DND-41 (cell line): ENCODE measurements at regions not wholly inside any gene's neighbourhood (a gene's known extent, or its start where the extent isn't known, plus 50 kb on each side); places are given as distances from the start of the nearest gene placed in this dataset.

Source experiments
- ATAC-seq: fragments of 200-7000 bp; cut with Tn5 transposase; 3 replicates; pipeline ENCODE4 v1.9.1; 2021; ENCODE audit warnings: low read depth; ENCODE audit not compliant: insufficient read depth
- DNase-seq: peaks from one replicate; pipeline ENCODE4 v3.0.0-alpha.2; 2020
- H2AFZ ChIP-seq: 2 replicates; pipeline ENCODE4 v1.6.0; 2012; ENCODE audit warnings: low read depth, low read length
- H3K27ac ChIP-seq: 2 replicates; pipeline ENCODE4 v1.5.1; 2012; ENCODE audit warnings: low read length, inconsistent platforms
- H3K27me3 ChIP-seq: fragments of 200-600 bp; sonication (generic); 2 replicates; pipeline ENCODE4 v1.6.0; 2012; ENCODE audit warnings: low read length, mild to moderate bottlenecking, inconsistent platforms; ENCODE audit not compliant: insufficient read depth, poor library complexity
- H3K36me3 ChIP-seq: 2 replicates; pipeline ENCODE4 v1.5.1; 2012; ENCODE audit warnings: low read length, inconsistent platforms; ENCODE audit not compliant: insufficient read depth
- H3K4me1 ChIP-seq: 2 replicates; pipeline ENCODE4 v1.5.1; 2012; ENCODE audit warnings: mild to moderate bottlenecking, low read length; ENCODE audit not compliant: insufficient read depth
- H3K4me2 ChIP-seq: 2 replicates; pipeline ENCODE4 v1.6.0; 2012; ENCODE audit warnings: mild to moderate bottlenecking, moderate library complexity, low read length, inconsistent platforms; ENCODE audit not compliant: insufficient read depth
- H3K4me3 ChIP-seq, 2 experiments: fragments of 200-600 bp in 1 of 2; shearing (Covaris generic) in 1 of 2; 2 replicates each; pipeline ENCODE4 v1.5.1; 2012 to 2016; ENCODE audit warnings: inconsistent platforms in 2 of 2, low read length in 2 of 2, mild to moderate bottlenecking in 2 of 2, low read depth in 1 of 2, moderate library complexity in 1 of 2
- H3K79me2 ChIP-seq: 2 replicates; pipeline ENCODE4 v1.6.0; 2012; ENCODE audit warnings: low read length, inconsistent platforms; ENCODE audit not compliant: insufficient read depth
- H3K9ac ChIP-seq: 2 replicates; pipeline ENCODE4 v1.6.0; 2012; ENCODE audit warnings: low read depth, mild to moderate bottlenecking, inconsistent platforms, low read length, moderate library complexity
- H3K9me3 ChIP-seq: 2 replicates; pipeline ENCODE4 v1.5.1; 2012; ENCODE audit warnings: low read length, moderate library complexity, mild to moderate bottlenecking, inconsistent platforms; ENCODE audit not compliant: insufficient read depth, severe bottlenecking
- H4K20me1 ChIP-seq: 2 replicates; pipeline ENCODE4 v1.6.0; 2012; ENCODE audit warnings: low read length; ENCODE audit not compliant: insufficient read depth
- EZH2 ChIP-seq: IDR thresholded peaks from 3 replicates; pipeline ENCODE4 v1.6.1; 2012; ENCODE audit warnings: borderline replicate concordance, low read depth, mild to moderate bottlenecking, moderate library complexity, low read length, inconsistent platforms; ENCODE audit not compliant: severe bottlenecking
- TF ChIP-seq, protein P1 (sequence below): IDR thresholded peaks from 2 replicates; pipeline ENCODE4 v1.5.1; 2012; ENCODE audit warnings: borderline replicate concordance, low read length, moderate library complexity, mild to moderate bottlenecking; ENCODE audit not compliant: poor library complexity, severe bottlenecking; ENCODE audit errors: extremely low read depth

DNA sequence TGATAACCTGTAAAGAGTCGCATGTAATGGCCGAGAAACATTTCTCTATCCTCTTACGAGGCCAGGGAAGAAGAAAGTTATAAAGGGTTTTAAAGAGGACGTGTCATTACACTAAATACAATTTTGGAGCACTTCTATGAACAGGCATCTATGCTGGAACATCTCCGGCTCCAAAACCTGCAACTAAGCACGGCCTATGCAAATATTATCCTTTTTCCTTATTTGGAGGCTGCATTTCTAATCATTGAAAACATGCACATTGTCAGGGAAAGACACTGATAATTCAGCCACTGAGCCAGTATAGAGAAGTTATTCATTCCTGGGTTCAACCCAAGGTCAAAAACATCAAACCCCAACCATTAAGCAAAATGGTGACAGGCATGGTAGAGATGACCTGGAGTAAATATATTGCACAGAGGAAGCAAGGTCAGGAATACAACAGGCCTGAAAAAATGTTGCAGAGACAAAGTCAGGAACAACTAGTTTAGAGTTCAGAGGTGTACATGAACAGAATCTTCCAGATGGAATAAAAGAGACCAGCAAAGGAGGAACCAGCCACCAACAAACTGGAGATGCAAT is 674.1 kb downstream of the NR2F1-AS1 start:
- Histone ChIP-seq H3K4me1 (no peaks in the 10 kb centered on the region), H3K4me2 (no peak overlapping the region), H2AFZ (no peak overlapping the region), H3K27ac (no peak overlapping the region), H3K79me2 (no peaks in the 10 kb centered on the region), H3K9me3 (no peaks in the 10 kb centered on the region), H3K9ac (no peak overlapping the region), H4K20me1 (no peaks in the 10 kb centered on the region), H3K4me3 (no peak overlapping the region), H3K27me3 (no peaks in the 10 kb centered on the region), H3K36me3 (no peaks in the 10 kb centered on the region)
- TF ChIP-seq EZH2, result no peak
- TF ChIP-seq, protein P1, sequence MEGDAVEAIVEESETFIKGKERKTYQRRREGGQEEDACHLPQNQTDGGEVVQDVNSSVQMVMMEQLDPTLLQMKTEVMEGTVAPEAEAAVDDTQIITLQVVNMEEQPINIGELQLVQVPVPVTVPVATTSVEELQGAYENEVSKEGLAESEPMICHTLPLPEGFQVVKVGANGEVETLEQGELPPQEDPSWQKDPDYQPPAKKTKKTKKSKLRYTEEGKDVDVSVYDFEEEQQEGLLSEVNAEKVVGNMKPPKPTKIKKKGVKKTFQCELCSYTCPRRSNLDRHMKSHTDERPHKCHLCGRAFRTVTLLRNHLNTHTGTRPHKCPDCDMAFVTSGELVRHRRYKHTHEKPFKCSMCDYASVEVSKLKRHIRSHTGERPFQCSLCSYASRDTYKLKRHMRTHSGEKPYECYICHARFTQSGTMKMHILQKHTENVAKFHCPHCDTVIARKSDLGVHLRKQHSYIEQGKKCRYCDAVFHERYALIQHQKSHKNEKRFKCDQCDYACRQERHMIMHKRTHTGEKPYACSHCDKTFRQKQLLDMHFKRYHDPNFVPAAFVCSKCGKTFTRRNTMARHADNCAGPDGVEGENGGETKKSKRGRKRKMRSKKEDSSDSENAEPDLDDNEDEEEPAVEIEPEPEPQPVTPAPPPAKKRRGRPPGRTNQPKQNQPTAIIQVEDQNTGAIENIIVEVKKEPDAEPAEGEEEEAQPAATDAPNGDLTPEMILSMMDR, result no peak
- ATAC-seq (no peak), DNase-seq (no peak)

DNA sequence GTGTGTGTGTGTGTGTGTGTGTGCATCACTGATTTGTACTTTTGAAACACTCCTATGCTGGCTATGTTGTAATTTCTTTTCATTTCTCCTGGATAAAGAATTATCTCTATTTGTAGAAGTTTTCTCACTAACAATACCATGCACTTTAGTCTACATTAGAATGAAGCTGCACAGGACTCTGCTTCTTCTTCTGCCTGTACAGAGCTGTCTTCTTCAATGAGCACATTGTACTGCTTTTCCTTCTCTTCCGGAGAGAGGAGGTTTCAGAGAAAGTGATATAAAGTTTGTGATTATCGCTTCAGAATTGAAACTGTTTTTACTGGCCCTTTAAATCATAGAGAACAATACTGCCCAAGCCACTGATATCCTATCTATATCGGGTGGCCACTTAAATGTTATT is 677.0 kb downstream of the NR2F1-AS1 start:
- H3K4me1 ChIP-seq, result no peaks in the 10 kb centered on the region
- DNase-seq (no peak), ATAC-seq (no peak)
- H4K20me1 ChIP-seq, result no peaks in the 10 kb centered on the region
- no peak overlapping the region for H3K4me2 ChIP-seq
- TF ChIP-seq, protein P1, result no peak
- TF ChIP-seq EZH2, result no peak
- no peak overlapping the region for H3K4me3 ChIP-seq
- H3K36me3 ChIP-seq, result no peaks in the 10 kb centered on the region
- no peaks in the 10 kb centered on the region for H3K27me3 ChIP-seq
- H3K79me2 ChIP-seq, result no peaks in the 10 kb centered on the region
- no peak overlapping the region for H2AFZ ChIP-seq
- H3K27ac ChIP-seq, result no peak overlapping the region
- no peaks in the 10 kb centered on the region for H3K9me3 ChIP-seq
- H3K9ac ChIP-seq, result no peak overlapping the region

DNA sequence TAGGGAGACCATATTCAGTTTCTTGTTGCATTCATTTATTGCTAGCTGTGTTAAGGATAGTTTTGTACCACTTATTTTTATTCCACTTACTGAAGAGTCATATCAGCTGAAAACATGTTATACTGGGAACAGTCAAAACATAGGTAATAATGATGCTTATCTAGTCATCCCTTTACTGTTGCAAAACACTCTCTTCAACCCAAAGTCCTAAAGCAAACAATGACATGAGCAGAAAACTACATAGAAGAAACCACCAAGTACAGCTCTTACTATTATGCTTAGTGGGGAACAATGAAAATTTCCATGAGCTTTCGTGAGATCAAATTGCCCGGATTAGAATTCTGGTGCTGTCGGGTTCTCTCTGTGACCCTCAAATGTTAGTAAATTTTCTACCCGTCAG is 681.4 kb downstream of the NR2F1-AS1 start:
- no peak overlapping the region for H3K27ac ChIP-seq
- H2AFZ ChIP-seq, result no peak overlapping the region
- no peak overlapping the region for H3K4me2 ChIP-seq
- H3K36me3 ChIP-seq, result no peaks in the 10 kb centered on the region
- no peaks in the 10 kb centered on the region for H3K79me2 ChIP-seq
- H3K4me1 ChIP-seq, result no peaks in the 10 kb centered on the region
- no peaks in the 10 kb centered on the region for H3K9me3 ChIP-seq
- DNase-seq (no peak), ATAC-seq (no peak)
- H3K9ac ChIP-seq, result no peak overlapping the region
- no peak for TF ChIP-seq EZH2
- TF ChIP-seq, protein P1, result no peak
- H4K20me1 ChIP-seq, result no peaks in the 10 kb centered on the region
- no peak overlapping the region for H3K4me3 ChIP-seq
- no peaks in the 10 kb centered on the region for H3K27me3 ChIP-seq

DNA sequence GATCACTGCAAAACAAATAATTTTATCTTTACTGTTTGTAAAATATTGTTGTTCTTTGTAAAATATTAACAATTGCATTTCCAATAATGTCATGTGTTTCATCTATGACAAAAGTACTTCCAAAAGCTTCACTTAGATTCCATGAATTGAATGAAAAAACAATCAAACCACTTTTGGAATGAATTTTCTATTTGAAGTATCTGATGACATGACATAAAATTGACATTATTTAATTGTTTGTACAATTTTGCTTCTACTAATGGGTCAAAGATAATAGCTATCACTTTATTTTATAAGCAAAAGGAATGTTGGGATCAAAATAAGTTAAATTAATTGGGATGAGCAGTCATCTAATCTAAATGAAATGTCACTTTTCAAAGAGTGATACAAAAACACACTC is 684.3 kb downstream of the NR2F1-AS1 start:
- H3K4me3 ChIP-seq, result no peak overlapping the region
- no peaks in the 10 kb centered on the region for H3K27me3 ChIP-seq
- ATAC-seq, result no peak
- H3K4me1 ChIP-seq, result no peaks in the 10 kb centered on the region
- H3K9me3 ChIP-seq, result no peaks in the 10 kb centered on the region
- H3K27ac ChIP-seq, result no peak overlapping the region
- no peak overlapping the region for H3K4me2 ChIP-seq
- H3K9ac ChIP-seq, result no peak overlapping the region
- H2AFZ ChIP-seq, result no peak overlapping the region
- no peaks in the 10 kb centered on the region for H3K36me3 ChIP-seq
- DNase-seq, result no peak
- no peaks in the 10 kb centered on the region for H4K20me1 ChIP-seq
- TF ChIP-seq EZH2, result no peak
- TF ChIP-seq, protein P1, result no peak
- no peaks in the 10 kb centered on the region for H3K79me2 ChIP-seq
